Mesenteric fat pad (tissue), 1 donor: ENCODE measurements at regions not wholly inside any gene's neighbourhood (a gene's known extent, or its start where the extent isn't known, plus 50 kb on each side); places are given as distances from the start of the nearest gene placed in this dataset.
"Not testable (repeated sequence)": the region's sequence is repeated elsewhere in the genome, so short reads cannot be mapped to it uniquely, and the experiment has no call there.

ENCODE experiments used
- DNase-seq: peaks from one replicate; pipeline ENCODE4 v3.0.0-alpha.2; 2020; ENCODE audit warnings: low spot score
- donor health status: DM: yes; HTN: yes; CAD: no.

DNA sequence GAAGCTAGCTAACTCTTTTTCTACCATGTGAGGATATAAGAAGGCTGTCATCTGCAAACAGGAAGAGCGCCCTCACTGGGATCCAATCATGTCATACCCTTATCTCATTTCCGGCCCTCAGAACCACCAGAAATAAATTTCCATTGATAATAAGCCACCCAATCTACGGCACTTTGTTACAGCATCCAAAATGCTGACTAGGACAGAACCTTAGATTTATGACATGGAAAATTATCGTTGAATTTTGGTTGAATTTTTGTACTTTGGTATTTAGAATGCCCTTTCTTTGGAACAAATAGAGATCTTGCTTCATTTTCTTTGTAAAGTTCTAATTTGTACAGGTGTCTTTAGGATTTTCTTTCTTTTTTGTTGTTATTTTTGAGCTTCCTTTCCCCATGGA lies 53.3 kb upstream of the CYLC2 start:
- no peak for DNase-seq

DNA sequence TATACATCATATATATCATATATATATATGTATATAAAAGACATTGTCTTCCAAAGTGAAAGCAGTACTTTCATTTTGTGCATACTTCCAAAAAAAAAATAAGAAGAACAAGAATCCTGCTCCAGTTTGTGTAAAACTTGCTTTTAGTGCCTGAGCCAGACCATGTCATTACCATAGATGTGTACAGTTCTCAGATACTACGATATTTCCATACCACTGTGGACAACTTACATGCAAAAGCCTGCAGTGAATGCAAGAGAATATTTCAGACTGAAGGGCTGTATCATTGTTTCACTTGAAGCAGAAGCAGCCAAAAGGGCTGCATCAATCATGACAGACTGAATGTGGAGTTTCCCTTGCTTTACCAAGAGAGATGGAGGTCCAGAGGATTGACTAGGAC lies 72.6 kb upstream of the CYLC2 start:
- no peak for DNase-seq

DNA sequence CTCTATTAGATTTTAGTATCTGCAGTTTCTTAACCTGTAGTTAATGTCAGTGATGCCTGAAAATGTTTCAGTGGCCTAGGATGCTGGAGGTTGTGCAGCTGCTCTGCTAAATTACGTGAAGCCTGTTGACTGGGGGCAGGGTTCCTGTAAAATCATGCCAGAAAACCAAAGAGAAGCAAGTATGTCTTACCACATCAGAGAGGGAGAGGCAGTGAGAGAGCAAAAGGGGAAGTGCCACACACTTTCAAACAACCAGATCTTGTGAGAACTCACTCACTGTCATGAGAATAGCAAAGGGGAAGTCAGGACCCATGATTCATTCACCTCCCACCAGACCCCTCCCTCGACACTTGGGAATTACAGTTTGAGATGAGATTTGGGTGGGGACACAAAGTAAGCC lies 83.9 kb upstream of the CYLC2 start:
- no peak for DNase-seq

DNA sequence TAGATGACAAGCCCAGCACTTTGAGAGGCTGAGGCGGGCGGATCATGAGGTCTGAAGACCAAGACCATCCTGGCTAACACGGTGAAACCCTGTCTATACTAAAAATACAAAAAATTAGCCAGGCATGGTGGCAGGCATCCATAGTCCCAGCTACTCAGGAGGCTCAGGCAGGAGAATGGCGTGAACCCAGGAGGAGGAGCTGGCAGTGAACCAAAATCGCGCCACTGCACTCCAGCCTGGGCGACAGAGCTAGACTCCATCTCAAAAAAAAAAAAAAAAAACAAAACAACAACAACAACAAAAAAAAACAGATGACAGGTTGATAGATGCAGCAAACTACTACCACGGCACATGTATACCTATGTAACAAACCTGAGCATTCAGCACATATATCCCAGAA lies 89.3 kb upstream of the CYLC2 start:
- DNase-seq = not testable (repeated sequence)

DNA sequence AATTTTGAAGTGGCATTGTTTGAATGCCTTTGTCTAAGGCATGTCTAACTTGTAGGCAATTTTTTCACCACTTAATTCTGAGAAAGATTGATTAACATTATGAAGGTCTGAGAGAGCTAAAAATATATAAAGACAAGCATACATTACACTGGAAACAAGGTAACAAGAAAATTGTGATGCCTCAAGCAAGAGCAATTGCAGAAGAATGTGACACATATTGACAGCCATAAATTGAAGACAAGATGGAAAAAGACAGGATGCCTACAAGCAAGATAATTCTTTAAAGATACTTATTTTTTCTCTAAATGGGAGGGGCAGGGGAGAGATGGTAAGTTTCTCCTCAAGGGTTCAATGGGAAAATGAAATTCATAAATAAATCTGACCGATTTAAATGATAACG lies 103.1 kb upstream of the CYLC2 start:
- no peak for DNase-seq

DNA sequence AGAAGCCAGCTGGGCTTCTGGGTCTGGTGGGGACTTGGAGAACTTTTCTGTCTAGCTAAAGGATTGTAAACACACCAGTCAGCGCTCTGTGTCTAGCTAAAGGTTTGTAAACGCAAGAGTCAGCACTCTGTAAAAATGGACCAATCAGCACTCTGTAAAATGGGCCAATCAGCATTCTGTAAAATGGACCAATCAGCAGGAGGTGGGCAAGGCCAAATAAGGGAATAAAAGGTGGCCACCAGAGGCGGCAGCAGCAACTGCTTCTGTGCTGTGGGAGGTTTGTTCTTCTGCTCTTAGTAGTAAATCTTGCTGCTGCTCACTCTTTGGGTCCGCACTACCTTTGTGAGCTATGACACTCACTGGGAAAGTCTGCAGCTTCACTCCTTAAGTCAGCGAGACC lies 106.4 kb upstream of the CYLC2 start:
- not testable (repeated sequence) for DNase-seq

DNA sequence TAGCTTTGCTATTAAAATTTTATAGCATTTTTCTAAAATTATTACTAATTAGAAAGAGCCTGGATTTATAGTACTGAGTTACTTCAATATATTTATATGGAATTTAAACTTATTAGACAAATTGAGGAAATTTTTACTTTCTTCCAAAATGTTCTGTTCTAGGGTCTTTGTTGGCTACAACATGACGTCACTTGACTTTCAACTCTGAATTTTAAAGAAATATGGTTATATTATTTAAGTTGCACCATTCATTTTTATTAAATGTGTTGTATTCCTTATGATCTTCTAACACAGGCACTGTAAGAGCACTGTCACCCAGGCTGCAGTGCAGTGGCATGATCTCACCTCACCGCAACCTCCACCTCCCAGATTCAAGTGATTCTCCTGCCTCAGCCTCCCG lies 119.4 kb upstream of the CYLC2 start:
- DNase-seq = no peak

DNA sequence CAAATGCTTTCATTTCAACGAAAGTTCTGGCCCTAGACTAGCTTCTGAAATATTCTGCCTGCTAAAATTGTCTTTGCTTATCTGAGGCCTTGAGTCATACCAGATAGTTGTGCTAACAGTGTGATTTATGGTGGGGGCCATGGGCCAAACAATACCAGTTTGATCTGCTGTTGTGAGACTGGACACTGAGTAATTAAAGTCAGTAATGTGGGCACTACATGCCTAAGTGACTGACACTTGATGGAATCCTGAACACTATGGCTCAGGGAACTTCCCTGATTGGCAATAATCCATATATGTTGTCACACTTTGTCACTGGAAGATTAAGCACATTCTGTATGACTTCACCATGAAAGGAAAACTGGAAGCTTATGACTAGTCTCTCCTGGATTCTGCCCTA lies 127.6 kb upstream of the CYLC2 start:
- no peak for DNase-seq

DNA sequence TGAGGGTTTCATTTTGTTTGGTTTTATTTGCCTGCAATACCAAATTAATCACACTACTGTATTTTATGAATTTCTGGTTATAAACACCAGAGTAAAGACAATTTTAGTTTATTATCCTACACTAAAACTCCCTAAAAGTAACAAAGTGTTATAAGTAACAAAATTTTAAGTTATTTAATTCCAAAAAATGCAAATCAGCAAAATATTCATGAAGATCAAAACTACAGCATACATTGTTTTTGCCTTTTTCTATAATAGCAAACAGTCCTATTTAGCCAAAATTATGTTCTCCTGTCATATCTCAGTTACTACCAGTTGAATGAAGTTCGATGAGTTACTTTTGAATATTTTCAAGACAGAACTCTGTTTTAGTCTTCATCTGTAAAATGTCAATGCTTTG lies 132.7 kb upstream of the CYLC2 start:
- DNase-seq = no peak

DNA sequence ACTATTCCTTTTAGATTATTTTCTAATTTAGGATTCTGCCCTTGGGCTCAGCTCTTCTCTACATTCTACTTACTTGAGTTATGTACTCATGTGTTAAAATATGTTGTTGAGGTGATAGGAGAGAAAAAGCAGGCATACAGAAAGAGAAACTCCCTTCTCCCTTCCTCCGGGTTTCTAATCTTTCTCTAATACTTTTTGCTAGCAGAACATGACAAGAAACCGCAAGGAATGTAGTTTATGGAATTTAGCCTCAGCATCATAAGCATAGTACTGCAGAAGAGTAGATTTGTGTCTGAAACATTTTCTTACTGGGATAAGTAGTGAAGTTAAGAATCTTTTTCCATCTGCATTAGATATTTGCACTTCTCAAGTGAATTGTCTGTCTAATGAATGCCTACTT lies 139.5 kb upstream of the CYLC2 start:
- no peak for DNase-seq

DNA sequence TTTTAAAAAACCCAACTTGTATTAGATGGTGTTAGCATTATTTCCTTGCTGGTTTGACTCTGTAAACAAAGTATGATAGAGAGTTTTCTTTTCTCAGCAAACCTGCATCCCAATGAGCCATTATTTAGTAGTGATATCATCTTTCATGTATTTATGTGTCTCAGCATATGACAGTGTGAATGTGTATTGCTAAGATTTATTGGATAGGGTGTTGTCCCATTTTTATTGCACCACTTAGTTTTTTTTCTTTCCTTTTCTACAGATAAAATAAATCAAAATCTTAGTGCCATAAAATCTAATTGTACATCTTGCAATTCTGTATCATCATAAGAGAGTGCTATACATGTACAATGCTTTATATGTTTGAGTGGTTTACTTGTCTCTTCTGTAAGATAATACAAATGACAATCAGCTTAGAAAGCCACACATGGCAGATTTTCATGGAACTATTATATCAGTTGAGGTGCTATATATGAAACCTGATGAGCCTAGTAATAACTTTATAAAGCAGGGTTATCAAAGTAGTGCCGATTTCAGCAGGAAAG lies 149.2 kb upstream of the CYLC2 start:
- DNase-seq = no peak

DNA sequence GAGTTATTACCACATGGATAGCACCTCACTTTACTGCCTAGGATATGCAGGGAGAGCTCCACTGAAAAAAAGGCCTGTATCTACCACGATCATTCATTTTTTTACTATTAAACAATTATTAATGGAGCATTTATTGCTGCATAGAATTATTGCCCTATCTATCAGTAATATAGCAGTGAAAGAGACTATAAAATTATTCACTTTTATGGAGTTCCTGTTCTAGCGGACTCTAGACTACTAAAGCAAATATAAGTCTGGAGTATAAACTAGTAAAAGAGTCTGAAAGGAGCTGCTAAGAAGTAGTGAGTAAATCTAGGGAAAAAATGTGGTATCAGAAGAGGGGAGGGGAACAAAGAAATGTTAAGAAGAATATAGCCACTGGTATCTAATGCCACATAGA lies 150.4 kb upstream of the CYLC2 start:
- DNase-seq = no peak

DNA sequence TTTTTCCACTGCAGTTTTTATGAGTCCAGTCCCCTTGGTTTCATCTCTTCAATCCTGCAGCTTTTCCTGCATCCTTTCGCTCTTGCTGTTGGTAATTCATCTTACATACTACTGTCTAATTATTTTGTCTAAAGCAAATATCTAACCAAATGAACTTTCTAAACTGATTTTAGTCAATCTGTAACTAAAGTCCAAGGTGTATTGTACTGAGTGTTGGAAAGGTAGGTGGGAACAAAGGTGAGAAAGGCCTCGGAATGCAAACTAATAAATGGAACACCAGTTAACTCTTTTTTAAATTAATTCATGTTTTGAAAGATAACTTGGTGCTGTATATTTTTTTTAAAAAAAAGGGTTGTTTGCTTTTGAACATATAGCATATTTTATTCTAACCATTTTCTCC lies 152.7 kb upstream of the CYLC2 start:
- no peak for DNase-seq

DNA sequence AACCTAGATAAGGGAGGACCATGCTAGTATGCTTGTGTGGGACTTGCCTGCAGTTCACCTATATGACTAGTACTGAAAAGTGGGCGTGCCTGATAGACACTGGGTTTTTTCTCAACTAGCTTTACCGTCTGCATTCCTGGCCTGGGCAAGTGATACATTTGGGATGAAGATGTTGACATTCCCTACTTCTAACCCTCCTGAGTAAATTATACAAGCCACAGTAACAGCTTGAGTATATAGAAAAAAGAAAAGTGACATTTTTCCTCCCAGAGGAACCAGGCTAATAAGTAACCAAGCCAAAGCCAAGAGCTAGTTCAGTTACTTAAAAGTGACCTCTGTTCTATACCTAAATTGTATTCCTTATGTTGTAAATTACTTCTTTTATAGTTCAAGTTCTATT lies 153.8 kb upstream of the CYLC2 start:
- DNase-seq = no peak

DNA sequence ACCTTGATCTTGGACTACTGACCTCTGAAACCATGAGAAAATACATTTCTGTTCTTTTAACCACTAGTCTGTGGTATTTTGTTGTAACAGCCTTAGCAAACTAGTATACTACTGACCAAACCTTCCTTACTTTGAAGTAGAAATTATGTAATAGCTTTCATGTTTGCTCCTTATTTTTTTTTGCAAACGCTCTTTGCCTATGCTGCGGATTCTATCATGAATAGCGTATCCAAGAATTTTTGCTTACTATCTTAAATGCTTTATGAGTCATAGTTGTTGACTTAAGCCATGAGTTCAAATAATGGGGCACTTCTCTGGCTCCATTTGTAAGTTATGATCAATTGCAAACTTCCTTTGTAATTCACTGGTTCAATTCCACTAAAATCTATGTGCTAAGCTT lies 154.8 kb upstream of the CYLC2 start:
- DNase-seq = no peak

DNA sequence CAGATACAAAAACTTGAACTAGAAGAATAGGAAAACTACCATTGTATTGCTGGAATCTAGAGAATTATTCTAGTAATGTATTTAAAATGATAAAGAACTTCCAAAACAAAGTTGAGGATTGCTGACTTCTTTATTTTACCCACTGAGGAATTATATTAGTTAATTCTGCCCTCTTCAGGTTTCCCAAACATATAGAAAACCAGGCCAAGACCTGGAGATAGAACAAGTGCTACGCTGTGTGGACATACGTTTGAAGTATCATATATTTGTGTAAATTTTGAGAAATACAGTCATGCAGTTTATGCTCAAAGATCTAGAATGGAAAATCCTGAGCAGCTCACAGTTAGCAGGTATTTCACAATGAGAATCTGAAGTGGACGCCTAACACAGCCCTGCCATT lies 162.3 kb upstream of the CYLC2 start:
- DNase-seq = no peak

DNA sequence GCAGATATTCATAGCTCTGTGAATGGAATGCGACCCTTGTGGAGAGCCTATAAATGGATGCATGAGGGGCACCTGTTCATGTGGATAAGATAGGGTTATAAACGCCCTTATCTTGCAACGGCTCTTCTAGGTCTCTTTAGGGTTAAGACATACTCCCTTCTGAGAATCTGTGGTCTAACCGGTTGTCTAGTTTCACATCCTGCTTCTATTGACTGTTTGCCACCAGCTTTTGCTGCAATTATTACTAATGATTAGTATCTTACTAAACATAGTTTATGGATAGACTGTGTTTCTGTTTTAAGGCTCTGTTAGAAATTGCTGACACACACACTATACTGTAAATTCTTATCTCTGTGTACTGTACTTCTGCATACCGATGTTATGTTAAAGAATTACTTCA lies 198.9 kb upstream of the CYLC2 start:
- no peak for DNase-seq

DNA sequence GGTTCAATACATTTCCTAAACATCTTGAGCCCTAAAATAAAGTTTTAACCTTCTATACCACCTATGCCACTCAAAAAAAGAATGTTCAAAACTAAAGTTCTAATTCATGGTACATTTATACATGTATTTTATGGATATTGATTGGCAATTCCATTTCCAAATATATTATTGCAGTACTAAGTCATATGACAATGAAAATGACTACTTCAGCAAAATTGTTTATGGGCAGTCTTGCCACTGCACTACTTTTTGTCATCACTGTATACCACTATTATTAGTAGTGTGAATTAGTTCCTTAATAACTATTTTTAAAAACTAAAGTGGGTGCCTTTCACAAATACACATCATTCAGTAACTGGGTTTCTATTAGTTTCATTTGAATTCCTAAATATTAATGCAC lies 199.6 kb upstream of the CYLC2 start:
- no peak for DNase-seq

DNA sequence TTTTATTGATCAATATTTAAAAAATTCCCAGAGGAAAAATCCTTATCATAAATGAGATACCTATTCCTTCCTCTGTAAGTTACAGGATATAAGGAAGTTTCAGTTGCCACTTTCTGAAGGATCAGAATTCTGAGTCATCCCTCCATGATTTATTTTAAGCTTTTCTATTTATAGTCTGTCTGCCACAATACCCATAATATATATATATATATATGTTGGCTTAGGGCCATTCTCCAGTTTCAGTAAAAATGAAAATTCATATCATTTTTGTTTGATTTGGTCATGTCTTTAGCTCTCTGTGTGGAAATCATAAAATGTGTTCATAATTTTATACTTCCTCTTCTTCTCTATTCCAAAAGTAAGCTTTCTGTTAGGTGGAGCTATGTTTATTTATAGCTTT lies 215.8 kb upstream of the CYLC2 start:
- DNase-seq = no peak

DNA sequence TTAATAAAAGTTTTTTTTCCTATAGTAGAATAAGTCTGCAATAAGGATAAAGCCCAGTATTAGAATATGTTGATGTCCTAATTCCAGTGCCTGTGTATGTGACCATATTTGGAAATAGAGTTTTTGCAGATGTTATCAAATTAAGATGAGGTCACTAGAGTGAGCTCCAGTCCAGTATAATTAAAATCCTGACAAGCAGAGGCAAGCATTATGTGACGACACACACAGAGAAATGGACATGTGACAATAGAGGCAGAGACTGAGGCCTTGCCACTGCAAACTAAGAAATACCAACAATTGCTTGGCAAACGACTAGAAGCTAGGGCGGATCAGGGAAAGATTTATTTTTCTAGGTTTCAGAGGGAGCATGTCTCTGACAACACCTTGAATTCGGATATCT lies 216.4 kb upstream of the CYLC2 start:
- DNase-seq = no peak

DNA sequence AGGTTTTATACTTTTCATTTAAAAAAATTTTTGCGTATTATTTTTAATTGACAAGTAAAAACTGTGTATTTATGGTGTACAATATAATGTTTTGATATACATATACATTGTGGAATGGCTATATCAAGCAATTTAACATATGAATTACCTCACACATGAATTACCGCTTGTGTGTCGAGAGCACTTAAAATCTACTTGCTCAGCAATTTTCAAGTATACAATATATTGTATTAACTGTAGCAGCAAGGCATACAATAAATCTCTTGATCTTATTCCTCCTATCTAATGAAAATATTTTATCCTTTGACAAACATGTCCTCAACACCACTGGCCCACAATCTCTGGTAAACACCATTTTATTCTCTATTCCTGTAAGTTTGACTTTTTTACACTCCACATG lies 224.4 kb upstream of the CYLC2 start:
- DNase-seq = no peak

DNA sequence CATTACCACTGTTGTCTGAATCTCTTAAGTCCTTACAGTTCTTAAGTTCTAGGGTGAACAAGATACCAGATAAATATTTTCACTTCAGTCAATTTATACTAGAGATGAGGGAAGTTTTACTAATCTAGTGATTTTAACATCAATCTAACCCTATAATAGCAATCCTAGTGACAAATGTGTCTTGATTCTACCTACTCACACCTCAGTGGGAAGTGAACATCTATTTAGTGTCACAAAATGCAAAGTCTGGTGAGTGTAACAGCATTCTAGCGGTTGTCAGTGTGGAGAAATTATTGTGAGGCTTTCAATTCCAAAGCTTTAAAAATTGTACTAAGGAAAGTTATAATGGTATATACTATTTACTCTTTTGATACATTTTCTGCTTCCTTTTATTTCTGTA lies 225.8 kb upstream of the CYLC2 start:
- DNase-seq = no peak

DNA sequence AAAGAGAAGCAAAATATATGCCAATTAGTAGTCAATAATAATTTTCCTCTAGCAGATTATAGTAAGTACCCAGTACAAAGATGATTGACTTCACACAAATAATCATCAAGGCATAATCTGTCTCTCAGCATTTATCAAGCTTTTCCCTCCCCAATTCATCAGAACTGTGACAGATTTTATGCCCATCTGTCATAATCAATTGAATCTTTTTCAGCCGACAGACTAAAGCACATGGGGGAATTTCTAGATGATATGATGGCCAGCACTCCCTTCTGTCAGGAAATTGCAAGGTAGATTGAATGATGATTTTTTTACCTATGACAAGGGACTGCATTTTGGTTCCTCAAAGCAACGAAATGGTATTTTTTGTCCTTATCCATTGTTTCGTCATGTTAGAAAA lies 227.1 kb upstream of the CYLC2 start:
- no peak for DNase-seq

DNA sequence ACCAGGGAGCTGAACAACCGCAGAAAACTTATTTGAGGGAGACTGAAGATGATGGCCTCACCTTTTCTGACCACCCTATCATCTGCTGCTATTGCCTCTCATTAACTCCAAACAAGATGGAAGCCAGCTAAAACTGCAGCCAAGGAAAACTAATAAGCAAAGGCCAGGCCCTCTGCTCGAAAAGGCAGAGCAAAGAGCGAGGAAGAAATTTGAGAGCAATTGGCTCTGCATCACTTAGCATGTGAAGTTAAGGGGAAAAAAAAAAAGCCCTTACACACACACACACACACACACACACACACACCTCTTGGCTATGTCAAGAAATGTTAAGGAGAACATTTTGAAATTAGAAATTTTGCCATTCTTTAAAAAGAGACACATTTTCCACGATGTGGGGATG lies 228.1 kb upstream of the CYLC2 start:
- DNase-seq = no peak
